ENCODE measurements at regions not wholly inside any gene's neighbourhood (a gene's known extent, or its start where the extent isn't known, plus 50 kb on each side); places are given as distances from the start of the nearest gene placed in this dataset.
A peak's percentile ranks its signal among the peaks of the same experiment; 100 is the strongest.

- TF ChIP-seq, protein P1, sequence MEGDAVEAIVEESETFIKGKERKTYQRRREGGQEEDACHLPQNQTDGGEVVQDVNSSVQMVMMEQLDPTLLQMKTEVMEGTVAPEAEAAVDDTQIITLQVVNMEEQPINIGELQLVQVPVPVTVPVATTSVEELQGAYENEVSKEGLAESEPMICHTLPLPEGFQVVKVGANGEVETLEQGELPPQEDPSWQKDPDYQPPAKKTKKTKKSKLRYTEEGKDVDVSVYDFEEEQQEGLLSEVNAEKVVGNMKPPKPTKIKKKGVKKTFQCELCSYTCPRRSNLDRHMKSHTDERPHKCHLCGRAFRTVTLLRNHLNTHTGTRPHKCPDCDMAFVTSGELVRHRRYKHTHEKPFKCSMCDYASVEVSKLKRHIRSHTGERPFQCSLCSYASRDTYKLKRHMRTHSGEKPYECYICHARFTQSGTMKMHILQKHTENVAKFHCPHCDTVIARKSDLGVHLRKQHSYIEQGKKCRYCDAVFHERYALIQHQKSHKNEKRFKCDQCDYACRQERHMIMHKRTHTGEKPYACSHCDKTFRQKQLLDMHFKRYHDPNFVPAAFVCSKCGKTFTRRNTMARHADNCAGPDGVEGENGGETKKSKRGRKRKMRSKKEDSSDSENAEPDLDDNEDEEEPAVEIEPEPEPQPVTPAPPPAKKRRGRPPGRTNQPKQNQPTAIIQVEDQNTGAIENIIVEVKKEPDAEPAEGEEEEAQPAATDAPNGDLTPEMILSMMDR (conservative IDR thresholded peaks at IDR 0.05) = no peak
- Mint-ChIP-seq H3K9me3 (peaks cover 19% of the 10 kb centered on the region), H3K4me1 (peaks cover 4% of the 10 kb centered on the region), H3K27ac (ENCODE audit: unreplicated experiment) (no peak overlapping the region), H3K4me3 (no peak overlapping the region), H3K27me3 (ENCODE audit: low read depth) (no peaks in the 10 kb centered on the region), H3K36me3 (ENCODE audit: low read depth) (peaks cover 12% of the 10 kb centered on the region)
- no peak for DNase-seq (ENCODE audit: low read depth, low spot score)
Measured at GRCh38 chr6:140548366-140548765, 1173.9 kb upstream of the CITED2 start.

GRCh38 chr6:140546640-140547039 lies 1172.2 kb upstream of the CITED2 start:
- no peak overlapping the region for H3K4me3 Mint-ChIP-seq
- H3K27me3 Mint-ChIP-seq (ENCODE audit: low read depth) = no peaks in the 10 kb centered on the region
- peaks cover 16% of the 10 kb centered on the region for H3K4me1 Mint-ChIP-seq
- H3K36me3 Mint-ChIP-seq (ENCODE audit: low read depth) = peaks cover 10% of the 10 kb centered on the region
- TF ChIP-seq, protein P1 (conservative IDR thresholded peaks at IDR 0.05) = no peak
- no peak overlapping the region for H3K27ac Mint-ChIP-seq (ENCODE audit: unreplicated experiment)
- peaks cover 19% of the 10 kb centered on the region for H3K9me3 Mint-ChIP-seq
- DNase-seq (ENCODE audit: low read depth, low spot score) = no peak

DNA sequence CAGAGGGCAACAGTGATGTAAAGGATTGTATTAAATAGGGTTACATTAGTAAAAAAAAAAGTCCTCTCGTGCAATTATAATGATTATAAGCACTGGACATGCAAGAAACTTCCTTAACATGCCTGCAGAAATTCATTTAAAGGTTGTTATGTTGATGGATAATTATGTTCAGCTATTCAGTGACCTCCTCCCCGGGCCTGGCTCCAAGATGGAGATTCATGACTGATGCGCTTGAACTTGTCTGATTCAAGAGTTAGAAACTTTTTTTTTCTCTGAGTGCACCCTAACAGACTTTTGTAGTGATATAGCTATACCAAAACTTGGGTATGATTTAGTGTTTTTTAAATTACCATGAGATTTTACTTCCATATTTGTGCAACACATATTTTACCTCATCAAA lies 1170.0 kb upstream of the CITED2 start:
- TF ChIP-seq, protein P1 (conservative IDR thresholded peaks at IDR 0.05) = no peak
- no peak overlapping the region for H3K4me3 Mint-ChIP-seq
- H3K9me3 Mint-ChIP-seq = peaks cover 10% of the 10 kb centered on the region
- no peak for DNase-seq (ENCODE audit: low read depth, low spot score)
- peaks cover 24% of the 10 kb centered on the region for H3K4me1 Mint-ChIP-seq
- H3K27ac Mint-ChIP-seq (ENCODE audit: unreplicated experiment) = no peak overlapping the region
- no peaks in the 10 kb centered on the region for H3K27me3 Mint-ChIP-seq (ENCODE audit: low read depth)
- H3K36me3 Mint-ChIP-seq (ENCODE audit: low read depth) = peaks cover 5% of the 10 kb centered on the region

- H3K9me3 Mint-ChIP-seq = peaks cover 5% of the 10 kb centered on the region
- no peak for DNase-seq (ENCODE audit: low read depth, low spot score)
- no peaks in the 10 kb centered on the region for H3K27me3 Mint-ChIP-seq (ENCODE audit: low read depth)
- TF ChIP-seq, protein P1 (conservative IDR thresholded peaks at IDR 0.05) = no peak
- H3K36me3 Mint-ChIP-seq (ENCODE audit: low read depth) = no peaks in the 10 kb centered on the region
- H3K27ac Mint-ChIP-seq (ENCODE audit: unreplicated experiment) = no peak overlapping the region
- peaks cover 36% of the 10 kb centered on the region for H3K4me1 Mint-ChIP-seq
- H3K4me3 Mint-ChIP-seq = no peak overlapping the region
Measured at GRCh38 chr6:140542863-140543262, 1168.4 kb upstream of the CITED2 start.

- H3K4me3 Mint-ChIP-seq = peak overlapping the region; percentile 14
- peaks cover 1% of the 10 kb centered on the region for H3K36me3 Mint-ChIP-seq (ENCODE audit: low read depth)
Measured at GRCh38 chr6:140541288-140541687, 1166.8 kb upstream of the CITED2 start.

More at GRCh38 chr6:140541288-140541687, 1166.8 kb upstream of the CITED2 start:
- TF ChIP-seq, protein P1 (conservative IDR thresholded peaks at IDR 0.05) = no peak
- Mint-ChIP-seq H3K4me1 (peaks cover 44% of the 10 kb centered on the region), H3K9me3 (peaks cover 1% of the 10 kb centered on the region), H3K27ac (ENCODE audit: unreplicated experiment) (no peak overlapping the region), H3K27me3 (ENCODE audit: low read depth) (no peaks in the 10 kb centered on the region)
- DNase-seq (ENCODE audit: low read depth, low spot score) = no peak

All from neural crest cell (in vitro differentiated cells).